ENCODE measurements at regions not wholly inside any gene's neighbourhood (a gene's known extent, or its start where the extent isn't known, plus 50 kb on each side); places are given as distances from the start of the nearest gene placed in this dataset.

DNA sequence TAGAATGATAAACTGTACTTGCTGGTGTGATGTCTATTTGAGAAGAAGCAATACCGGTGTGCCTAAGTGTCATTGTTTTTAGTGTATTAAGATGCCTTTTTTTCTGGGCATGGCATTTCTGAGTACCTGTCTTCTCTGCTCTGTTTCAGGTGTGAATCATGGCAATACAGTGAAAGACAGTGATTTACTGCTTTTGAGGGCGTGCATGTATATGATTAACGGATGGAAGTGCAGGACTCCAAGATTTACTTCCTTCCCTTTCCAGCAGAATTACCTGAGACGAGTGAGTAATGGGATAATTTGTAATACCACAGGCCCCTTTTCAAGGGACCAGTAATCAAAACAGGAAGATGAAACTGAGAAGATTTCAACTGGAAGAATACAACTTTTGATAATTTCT, 315.8 kb downstream of the SOX4 start:
- Histone ChIP-seq H3K27me3 (replicated peaks in 1 of 4; ENCODE audit: control extremely low read depth in 1 of 4, control insufficient read depth in 3 of 4, insufficient read depth in 4 of 4, low read length in 3 of 4) (no peaks in the 10 kb centered on the region), H4K20me1 (ENCODE audit: control insufficient read depth, insufficient read depth, low read length, poor library complexity, severe bottlenecking) (no peaks in the 10 kb centered on the region), H3K27ac (ENCODE audit: low read length in 2 of 2) (no peak overlapping the region), H3K4me1 (ENCODE audit: control insufficient read depth in 2 of 2, insufficient read depth in 2 of 2, low read length in 2 of 2) (no peaks in the 10 kb centered on the region), H3K36me3 (replicated peaks in 1 of 2; ENCODE audit: control extremely low read depth in 1 of 2, control insufficient read depth in 1 of 2, extremely low read depth in 1 of 2, insufficient read depth in 2 of 2, low read length in 1 of 2) (no peaks in the 10 kb centered on the region), H3K79me2 (ENCODE audit: control insufficient read depth, insufficient read depth, low read length) (no peaks in the 10 kb centered on the region), H2AFZ (ENCODE audit: insufficient read depth, low read depth, low read length, poor library complexity, severe bottlenecking) (no peak overlapping the region), H3K9me3 (ENCODE audit: control extremely low read depth in 1 of 3, control insufficient read depth in 2 of 3, insufficient read depth in 1 of 3, low read length in 2 of 3) (no peaks in the 10 kb centered on the region), H3K4me2 (replicated peaks; ENCODE audit: low read depth, low read length, poor library complexity, severe bottlenecking) (no peak overlapping the region), H3K9ac (ENCODE audit: low read length) (no peak overlapping the region), H3K4me3 (ENCODE audit: control extremely low read depth in 1 of 5, extremely low read depth in 1 of 5, insufficient read depth in 1 of 5, low read depth in 2 of 5, low read length in 4 of 5) (no peak overlapping the region)
- no peaks in the 10 kb centered on the region for H3K9me3 Mint-ChIP-seq (ENCODE audit: insufficient read depth)
- 90% methylated on average over 1 of the region's 4 CpGs for WGBS (ENCODE audit: insufficient coverage)
- no peak overlapping the region for H3K27ac Mint-ChIP-seq
- intact Hi-C loops (cut with micrococcal nuclease), result no loop called here
- DNase-seq, result no peak
- no peak for ATAC-seq (ENCODE audit: low read depth)
- POLR2A ChIA-PET, result no interaction called here
- H3K4me3 Mint-ChIP-seq, result no peak overlapping the region
- H3K27me3 Mint-ChIP-seq, result peaks cover 4% of the 10 kb centered on the region
- H3K4me1 Mint-ChIP-seq, result no peaks in the 10 kb centered on the region
- CTCF ChIA-PET, result no interaction called here
- TF ChIP-seq, protein P1, sequence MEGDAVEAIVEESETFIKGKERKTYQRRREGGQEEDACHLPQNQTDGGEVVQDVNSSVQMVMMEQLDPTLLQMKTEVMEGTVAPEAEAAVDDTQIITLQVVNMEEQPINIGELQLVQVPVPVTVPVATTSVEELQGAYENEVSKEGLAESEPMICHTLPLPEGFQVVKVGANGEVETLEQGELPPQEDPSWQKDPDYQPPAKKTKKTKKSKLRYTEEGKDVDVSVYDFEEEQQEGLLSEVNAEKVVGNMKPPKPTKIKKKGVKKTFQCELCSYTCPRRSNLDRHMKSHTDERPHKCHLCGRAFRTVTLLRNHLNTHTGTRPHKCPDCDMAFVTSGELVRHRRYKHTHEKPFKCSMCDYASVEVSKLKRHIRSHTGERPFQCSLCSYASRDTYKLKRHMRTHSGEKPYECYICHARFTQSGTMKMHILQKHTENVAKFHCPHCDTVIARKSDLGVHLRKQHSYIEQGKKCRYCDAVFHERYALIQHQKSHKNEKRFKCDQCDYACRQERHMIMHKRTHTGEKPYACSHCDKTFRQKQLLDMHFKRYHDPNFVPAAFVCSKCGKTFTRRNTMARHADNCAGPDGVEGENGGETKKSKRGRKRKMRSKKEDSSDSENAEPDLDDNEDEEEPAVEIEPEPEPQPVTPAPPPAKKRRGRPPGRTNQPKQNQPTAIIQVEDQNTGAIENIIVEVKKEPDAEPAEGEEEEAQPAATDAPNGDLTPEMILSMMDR (IDR thresholded peaks at IDR 0.05), result no peak
- no peak for TF ChIP-seq EZH2 (IDR thresholded peaks at IDR 0.05; ENCODE audit: borderline replicate concordance, insufficient read depth, low read depth, low read length, poor library complexity, severe bottlenecking)

DNA sequence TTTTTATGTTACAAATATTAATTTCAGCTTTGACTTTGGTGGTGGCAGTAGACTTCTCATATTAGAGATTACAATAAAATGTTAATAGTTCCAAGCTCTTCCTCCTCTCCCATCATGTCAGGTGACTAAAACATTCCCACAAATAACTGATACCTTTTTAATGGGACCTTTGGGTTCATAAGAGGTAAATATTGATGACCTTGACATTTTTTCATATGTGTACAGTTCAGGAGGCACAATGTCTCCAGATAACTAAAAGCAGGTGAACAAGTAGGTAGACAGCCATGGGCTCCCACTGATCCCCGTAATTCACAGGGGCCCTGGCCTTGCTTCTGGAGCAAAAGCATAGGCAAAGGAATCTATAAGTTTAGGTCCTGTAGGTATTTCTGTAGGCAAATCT, 317.7 kb downstream of the SOX4 start:
- DNase-seq (no peak), ATAC-seq (ENCODE audit: low read depth) (no peak)
- TF ChIP-seq, protein P1 (IDR thresholded peaks at IDR 0.05), result no peak
- no peak for TF ChIP-seq EZH2 (IDR thresholded peaks at IDR 0.05; ENCODE audit: borderline replicate concordance, insufficient read depth, low read depth, low read length, poor library complexity, severe bottlenecking)
- no peak overlapping the region for H3K27ac ChIP-seq (ENCODE audit: low read length in 2 of 2)
- Mint-ChIP-seq H3K27ac (no peak overlapping the region), H3K4me3 (no peak overlapping the region), H3K4me1 (peaks cover 6% of the 10 kb centered on the region), H3K9me3 (ENCODE audit: insufficient read depth) (no peaks in the 10 kb centered on the region), H3K27me3 (peaks cover 4% of the 10 kb centered on the region)
- no peaks in the 10 kb centered on the region for H3K4me1 ChIP-seq (ENCODE audit: control insufficient read depth in 2 of 2, insufficient read depth in 2 of 2, low read length in 2 of 2)
- 100% methylated on average over 1 of the region's 1 CpG for WGBS (ENCODE audit: insufficient coverage)
- no peak overlapping the region for H3K4me3 ChIP-seq (ENCODE audit: control extremely low read depth in 1 of 5, extremely low read depth in 1 of 5, insufficient read depth in 1 of 5, low read depth in 2 of 5, low read length in 4 of 5)
- no peaks in the 10 kb centered on the region for H3K27me3 ChIP-seq (replicated peaks in 1 of 4; ENCODE audit: control extremely low read depth in 1 of 4, control insufficient read depth in 3 of 4, insufficient read depth in 4 of 4, low read length in 3 of 4)
- no peak overlapping the region for H2AFZ ChIP-seq (ENCODE audit: insufficient read depth, low read depth, low read length, poor library complexity, severe bottlenecking)
- H3K4me2 ChIP-seq (replicated peaks; ENCODE audit: low read depth, low read length, poor library complexity, severe bottlenecking), result no peak overlapping the region
- intact Hi-C loops (cut with micrococcal nuclease), result no loop called here
- ChIA-PET POLR2A (no interaction called here), CTCF (no interaction called here)
- H3K36me3 ChIP-seq (replicated peaks in 1 of 2; ENCODE audit: control extremely low read depth in 1 of 2, control insufficient read depth in 1 of 2, extremely low read depth in 1 of 2, insufficient read depth in 2 of 2, low read length in 1 of 2), result no peaks in the 10 kb centered on the region
- H3K79me2 ChIP-seq (ENCODE audit: control insufficient read depth, insufficient read depth, low read length), result no peaks in the 10 kb centered on the region
- H3K9me3 ChIP-seq (ENCODE audit: control extremely low read depth in 1 of 3, control insufficient read depth in 2 of 3, insufficient read depth in 1 of 3, low read length in 2 of 3), result no peaks in the 10 kb centered on the region
- no peaks in the 10 kb centered on the region for H4K20me1 ChIP-seq (ENCODE audit: control insufficient read depth, insufficient read depth, low read length, poor library complexity, severe bottlenecking)
- no peak overlapping the region for H3K9ac ChIP-seq (ENCODE audit: low read length)

Data from B cell (primary cell).